Stimulated activated memory B cell treated with anti-CD40 and anti-IgM and Interleukin-4, amounts not matched to agents 10 μg/mL and 1 μg/mL and 100 μg/mL, for 72 hours (primary cell): ENCODE measurements at regions not wholly inside any gene's neighbourhood (a gene's known extent, or its start where the extent isn't known, plus 50 kb on each side); places are given as distances from the start of the nearest gene placed in this dataset.

Source experiments
- ATAC-seq: fragments of 150-1000 bp; cut with Tn5 transposase; 2 replicates; pipeline ENCODE4 v1.10.0; 2021
- H3K27ac Mint-ChIP-seq: one replicate; pipeline ENCODE4 v1.8.0; 2022; ENCODE audit warnings: mild to moderate bottlenecking, mixed read lengths
- H3K27me3 Mint-ChIP-seq: one replicate; pipeline ENCODE4 v1.8.0; 2022; ENCODE audit warnings: mixed read lengths
- H3K36me3 Mint-ChIP-seq: one replicate; pipeline ENCODE4 v1.8.0; 2022; ENCODE audit warnings: mixed read lengths
- H3K4me1 Mint-ChIP-seq: one replicate; pipeline ENCODE4 v1.8.0; 2022; ENCODE audit warnings: mixed read lengths
- H3K4me3 Mint-ChIP-seq: one replicate; pipeline ENCODE4 v1.8.0; 2022; ENCODE audit warnings: mild to moderate bottlenecking, moderate library complexity, mixed read lengths
- H3K9me3 Mint-ChIP-seq: one replicate; pipeline ENCODE4 v1.8.0; 2022; ENCODE audit warnings: mixed read lengths

- Mint-ChIP-seq H3K4me1 (no peaks in the 10 kb centered on the region), H3K4me3 (no peak overlapping the region), H3K27ac (no peak overlapping the region), H3K27me3 (no peaks in the 10 kb centered on the region), H3K9me3 (no peaks in the 10 kb centered on the region), H3K36me3 (no peaks in the 10 kb centered on the region)
- no peak for ATAC-seq
Observed at GRCh38 chr6:68468244-68468884, 166.7 kb upstream of the ADGRB3 start.

- H3K27ac Mint-ChIP-seq = no peak overlapping the region
- H3K9me3 Mint-ChIP-seq = peaks cover 8% of the 10 kb centered on the region
- ATAC-seq = no peak
- H3K4me3 Mint-ChIP-seq = no peak overlapping the region
- no peaks in the 10 kb centered on the region for H3K36me3 Mint-ChIP-seq
- H3K4me1 Mint-ChIP-seq = no peaks in the 10 kb centered on the region
- H3K27me3 Mint-ChIP-seq = no peaks in the 10 kb centered on the region
Observed at GRCh38 chr6:68458447-68458846, 176.6 kb upstream of the ADGRB3 start.

GRCh38 chr6:68447112-68447511, 188.0 kb upstream of the ADGRB3 start:
- ATAC-seq = no peak
- H3K27me3 Mint-ChIP-seq = no peaks in the 10 kb centered on the region
- H3K4me1 Mint-ChIP-seq = no peaks in the 10 kb centered on the region
- H3K36me3 Mint-ChIP-seq = no peaks in the 10 kb centered on the region
- no peak overlapping the region for H3K27ac Mint-ChIP-seq
- H3K4me3 Mint-ChIP-seq = no peak overlapping the region
- H3K9me3 Mint-ChIP-seq = peaks cover 2% of the 10 kb centered on the region

GRCh38 chr6:68445926-68446325, 189.2 kb upstream of the ADGRB3 start:
- Mint-ChIP-seq H3K27ac (no peak overlapping the region), H3K4me1 (no peaks in the 10 kb centered on the region), H3K9me3 (peaks cover 2% of the 10 kb centered on the region), H3K4me3 (no peak overlapping the region), H3K27me3 (no peaks in the 10 kb centered on the region), H3K36me3 (no peaks in the 10 kb centered on the region)
- ATAC-seq = no peak

- Mint-ChIP-seq H3K4me3 (no peak overlapping the region), H3K4me1 (no peaks in the 10 kb centered on the region), H3K27me3 (no peaks in the 10 kb centered on the region), H3K27ac (no peak overlapping the region), H3K9me3 (no peaks in the 10 kb centered on the region), H3K36me3 (no peaks in the 10 kb centered on the region)
- no peak for ATAC-seq
Observed at GRCh38 chr6:68443704-68444103, 191.4 kb upstream of the ADGRB3 start.

GRCh38 chr6:68427630-68428029, 207.5 kb upstream of the ADGRB3 start:
- H3K4me3 Mint-ChIP-seq = no peak overlapping the region

GRCh38 chr6:68410021-68410420, 225.1 kb upstream of the ADGRB3 start:
- no peaks in the 10 kb centered on the region for H3K27me3 Mint-ChIP-seq
- H3K27ac Mint-ChIP-seq = no peak overlapping the region

More at GRCh38 chr6:68427630-68428029, 207.5 kb upstream of the ADGRB3 start:
- Mint-ChIP-seq H3K27ac (no peak overlapping the region), H3K4me1 (no peaks in the 10 kb centered on the region), H3K36me3 (no peaks in the 10 kb centered on the region), H3K27me3 (no peaks in the 10 kb centered on the region), H3K9me3 (no peaks in the 10 kb centered on the region)
- ATAC-seq = no peak

GRCh38 chr6:68400396-68400795, 234.7 kb upstream of the ADGRB3 start:
- Mint-ChIP-seq H3K4me3 (no peak overlapping the region), H3K27ac (no peak overlapping the region), H3K27me3 (no peaks in the 10 kb centered on the region), H3K36me3 (no peaks in the 10 kb centered on the region), H3K4me1 (no peaks in the 10 kb centered on the region), H3K9me3 (peaks cover 19% of the 10 kb centered on the region)
- no peak for ATAC-seq

More at GRCh38 chr6:68410021-68410420, 225.1 kb upstream of the ADGRB3 start:
- no peak for ATAC-seq
- Mint-ChIP-seq H3K36me3 (no peaks in the 10 kb centered on the region), H3K9me3 (peaks cover 2% of the 10 kb centered on the region), H3K4me1 (no peaks in the 10 kb centered on the region), H3K4me3 (no peak overlapping the region)

GRCh38 chr6:68391953-68392352, 243.1 kb upstream of the ADGRB3 start:
- Mint-ChIP-seq H3K4me1 (no peaks in the 10 kb centered on the region), H3K4me3 (no peak overlapping the region), H3K27ac (no peak overlapping the region), H3K36me3 (no peaks in the 10 kb centered on the region), H3K27me3 (no peaks in the 10 kb centered on the region), H3K9me3 (no peaks in the 10 kb centered on the region)
- ATAC-seq = no peak

- Mint-ChIP-seq H3K36me3 (no peaks in the 10 kb centered on the region), H3K27ac (no peak overlapping the region), H3K9me3 (no peaks in the 10 kb centered on the region), H3K4me3 (no peak overlapping the region), H3K4me1 (no peaks in the 10 kb centered on the region), H3K27me3 (no peaks in the 10 kb centered on the region)
- no peak for ATAC-seq
Observed at GRCh38 chr6:68372991-68373390, 262.1 kb upstream of the ADGRB3 start.

- Mint-ChIP-seq H3K27me3 (no peaks in the 10 kb centered on the region), H3K27ac (no peak overlapping the region), H3K36me3 (no peaks in the 10 kb centered on the region), H3K4me1 (no peaks in the 10 kb centered on the region), H3K4me3 (no peak overlapping the region), H3K9me3 (peaks cover 4% of the 10 kb centered on the region)
- ATAC-seq = no peak
Observed at GRCh38 chr6:68368845-68369244, 266.2 kb upstream of the ADGRB3 start.

- Mint-ChIP-seq H3K9me3 (peaks cover 4% of the 10 kb centered on the region), H3K4me3 (no peak overlapping the region), H3K27me3 (no peaks in the 10 kb centered on the region), H3K4me1 (no peaks in the 10 kb centered on the region), H3K36me3 (no peaks in the 10 kb centered on the region), H3K27ac (no peak overlapping the region)
- ATAC-seq = no peak
Observed at GRCh38 chr6:68364271-68364805, 270.7 kb upstream of the ADGRB3 start.

- Mint-ChIP-seq H3K27ac (no peak overlapping the region), H3K36me3 (no peaks in the 10 kb centered on the region), H3K4me3 (no peak overlapping the region), H3K27me3 (no peaks in the 10 kb centered on the region), H3K4me1 (no peaks in the 10 kb centered on the region), H3K9me3 (no peaks in the 10 kb centered on the region)
- ATAC-seq = peak; percentile 54
Observed at GRCh38 chr6:68343901-68344300, 291.2 kb upstream of the ADGRB3 start.

GRCh38 chr6:68342286-68342685, 292.8 kb upstream of the ADGRB3 start:
- no peaks in the 10 kb centered on the region for H3K27me3 Mint-ChIP-seq
- no peaks in the 10 kb centered on the region for H3K36me3 Mint-ChIP-seq
- no peak overlapping the region for H3K27ac Mint-ChIP-seq
- no peak overlapping the region for H3K4me3 Mint-ChIP-seq
- H3K9me3 Mint-ChIP-seq = no peaks in the 10 kb centered on the region
- no peak for ATAC-seq
- no peaks in the 10 kb centered on the region for H3K4me1 Mint-ChIP-seq

- Mint-ChIP-seq H3K9me3 (no peaks in the 10 kb centered on the region), H3K27ac (no peak overlapping the region), H3K4me3 (no peak overlapping the region), H3K4me1 (no peaks in the 10 kb centered on the region), H3K27me3 (no peaks in the 10 kb centered on the region), H3K36me3 (no peaks in the 10 kb centered on the region)
- ATAC-seq = no peak
Observed at GRCh38 chr6:68339488-68340131, 295.5 kb upstream of the ADGRB3 start.

- Mint-ChIP-seq H3K27ac (no peak overlapping the region), H3K27me3 (no peaks in the 10 kb centered on the region), H3K36me3 (no peaks in the 10 kb centered on the region), H3K4me3 (no peak overlapping the region), H3K9me3 (no peaks in the 10 kb centered on the region), H3K4me1 (no peaks in the 10 kb centered on the region)
- ATAC-seq = no peak
Observed at GRCh38 chr6:68333442-68333841, 301.6 kb upstream of the ADGRB3 start.
